MM.1S (cell line): ENCODE measurements at regions not wholly inside any gene's neighbourhood (a gene's known extent, or its start where the extent isn't known, plus 50 kb on each side); places are given as distances from the start of the nearest gene placed in this dataset.

Experiments
- CTCF ChIP-seq: fragments of 300-600 bp; sonication (generic); IDR thresholded peaks from 2 replicates; pipeline ENCODE4 v1.5.1; 2016; ENCODE audit warnings: antibody characterized with exemption, low read length, mixed read lengths
- EZH2 ChIP-seq: fragments of 300-600 bp; sonication (generic); optimal IDR thresholded peaks from 2 replicates; pipeline ENCODE3; 2017; ENCODE audit warnings: low read depth, mild to moderate bottlenecking, antibody characterized with exemption, low read length, mixed read lengths

DNA sequence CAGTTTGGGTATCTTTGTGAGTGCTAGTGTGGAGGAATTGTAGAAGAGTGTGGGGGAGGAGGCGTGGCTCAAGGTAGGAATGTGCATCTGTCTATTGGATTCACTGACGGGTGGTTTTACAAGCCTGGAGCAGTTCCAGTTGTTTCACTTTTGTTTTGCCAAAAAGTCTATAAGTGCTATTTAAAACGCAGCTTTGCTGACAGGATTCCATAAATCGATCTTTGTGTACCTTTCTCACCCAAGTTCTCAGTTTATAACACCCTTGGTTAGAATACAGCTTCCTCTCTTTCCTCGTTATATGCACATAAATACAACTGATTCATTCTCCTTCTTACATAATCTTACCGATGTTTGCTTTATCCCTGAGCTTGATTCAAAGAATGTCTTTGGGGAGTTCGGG, 123.2 kb upstream of the UBE2E2 start:
- TF ChIP-seq CTCF (no peak), EZH2 (no peak)
